PFSK-1 (cell line): ENCODE measurements at regions not wholly inside any gene's neighbourhood (a gene's known extent, or its start where the extent isn't known, plus 50 kb on each side); places are given as distances from the start of the nearest gene placed in this dataset.

ENCODE experiments used
- FOXP2 ChIP-seq: optimal IDR thresholded peaks from 2 replicates; pipeline ENCODE3; 2011; ENCODE audit warnings: borderline replicate concordance, control low read depth, inconsistent platforms; ENCODE audit not compliant: insufficient read depth; ENCODE audit errors: extremely low read length, extremely low read depth
- POLR2AphosphoS5 ChIP-seq: IDR thresholded peaks from 2 replicates; pipeline ENCODE4 v1.6.1; 2012; ENCODE audit warnings: low read depth, mild to moderate bottlenecking, control low read depth, low read length, moderate library complexity
- REST ChIP-seq, 2 experiments: IDR thresholded peaks; 2 replicates each; pipeline versions ENCODE4 v1.6.1 to v1.8.0; 2011 to 2012; ENCODE audit warnings: low read depth in 2 of 2, low read length in 2 of 2, control low read depth in 1 of 2, inconsistent platforms in 1 of 2, mild to moderate bottlenecking in 1 of 2, moderate library complexity in 1 of 2; ENCODE audit not compliant: insufficient read depth in 1 of 2
- SIN3A ChIP-seq: IDR thresholded peaks from 2 replicates; pipeline ENCODE4 v1.6.1; 2012; ENCODE audit warnings: mild to moderate bottlenecking, low read length, moderate library complexity, borderline replicate concordance; ENCODE audit not compliant: insufficient read depth
- TAF1 ChIP-seq: IDR thresholded peaks from 2 replicates; pipeline ENCODE4 v1.6.1; 2012; ENCODE audit warnings: low read length, control low read depth, borderline replicate concordance; ENCODE audit not compliant: insufficient read depth

DNA sequence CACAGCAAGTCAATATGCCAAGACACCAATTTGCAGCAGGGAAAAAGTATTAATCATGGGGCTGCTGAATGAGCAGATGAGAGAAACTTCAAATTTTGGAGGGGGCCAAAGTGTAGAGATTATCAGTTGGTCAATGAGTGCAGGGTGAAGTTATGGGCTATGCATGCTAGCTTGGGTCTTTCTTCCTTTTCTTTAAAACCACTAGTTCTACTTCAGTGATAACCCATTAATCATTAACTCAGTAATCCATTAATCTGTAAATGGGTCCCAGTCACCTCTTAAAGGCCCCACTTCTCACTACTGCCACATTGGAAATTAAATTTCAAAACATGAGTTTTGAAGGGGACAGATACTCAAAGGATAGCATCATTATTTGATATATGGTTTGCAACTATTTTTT, 688.6 kb upstream of the ADGRL4 start:
- TF ChIP-seq SIN3A (no peak), POLR2AphosphoS5 (no peak), FOXP2 (no peak), REST (IDR thresholded peaks at IDR 0.05; ENCODE audit: insufficient read depth in 1 of 2, low read depth in 2 of 2, low read length in 2 of 2) (no peak), TAF1 (no peak)
